K562 (cell line): ENCODE measurements at regions not wholly inside any gene's neighbourhood (a gene's known extent, or its start where the extent isn't known, plus 50 kb on each side); places are given as distances from the start of the nearest gene placed in this dataset.

Experiments used
- CREM ChIP-seq: IDR thresholded peaks from 2 replicates; pipeline ENCODE4 v1.6.1; 2014; ENCODE audit warnings: antibody characterized with exemption, low read depth
- CSDE1 ChIP-seq, 2 experiments: fragments of 450-650 bp; IDR thresholded peaks; 2 replicates each; pipeline ENCODE4 v1.6.1; 2016; ENCODE audit warnings: mild to moderate bottlenecking in 1 of 2
- GTF2E2 ChIP-seq: fragments of 200-800 bp; sonication (Bioruptor generic); IDR thresholded peaks from 2 replicates; pipeline ENCODE4 v1.6.1; 2016; ENCODE audit warnings: missing genetic modification characterization, missing compliant biosample characterization
- HOXB6 ChIP-seq: fragments of 250-450 bp; sonication (Bioruptor Pico); IDR thresholded peaks from 2 replicates; pipeline ENCODE4 v1.5.1; 2022; ENCODE audit warnings: mild to moderate bottlenecking, borderline replicate concordance
- L3MBTL2 ChIP-seq: fragments of 450-650 bp; IDR thresholded peaks from 2 replicates; pipeline ENCODE4 v1.6.1; 2016; ENCODE audit warnings: mild to moderate bottlenecking, moderate library complexity
- MECOM ChIP-seq: fragments of 250-450 bp; sonication (Bioruptor Pico); IDR thresholded peaks from 2 replicates; pipeline ENCODE4 v1.8.0; 2022; ENCODE audit warnings: inconsistent platforms
- MYC ChIP-seq, 2 experiments: fragments of 250-450 bp in 1 of 2; sonication (Bioruptor Pico) in 1 of 2; IDR thresholded peaks; 2 replicates each; pipeline versions ENCODE4 v1.5.1 to v1.6.1; 2012 to 2021; ENCODE audit warnings: low read depth in 2 of 2, borderline replicate concordance in 1 of 2, improper control_type of control experiment in 1 of 2, low read length in 1 of 2, mild to moderate bottlenecking in 1 of 2, moderate library complexity in 1 of 2
- NFE2 ChIP-seq: IDR thresholded peaks from 2 replicates; pipeline ENCODE4 v1.6.1; 2014; ENCODE audit warnings: antibody characterized with exemption, low read depth
- NONO ChIP-seq, 2 experiments: fragments of 200-400 bp in 1 of 2; fragments of 450-650 bp in 1 of 2; formaldehyde crosslinking in 1 of 2; IDR thresholded peaks; 2 replicates each; pipeline ENCODE4 v1.6.1; 2017; ENCODE audit warnings: low read depth in 2 of 2, mild to moderate bottlenecking in 2 of 2, moderate library complexity in 2 of 2, low read length in 1 of 2
- NRF1 ChIP-seq, 2 experiments: fragments of 450-650 bp; IDR thresholded peaks in 1 of 2; conservative IDR thresholded peaks in 1 of 2; 2 replicates each; pipeline ENCODE4 v1.6.1; 2014; ENCODE audit warnings: mild to moderate bottlenecking in 2 of 2
- POLR2G ChIP-seq: fragments of 200-400 bp; formaldehyde crosslinking; IDR thresholded peaks from 2 replicates; pipeline ENCODE4 v1.6.1; 2017; ENCODE audit warnings: low read depth, mild to moderate bottlenecking, antibody characterized with exemption, low read length, moderate library complexity
- TAF1 ChIP-seq: IDR thresholded peaks from 2 replicates; pipeline ENCODE4 v1.6.1; 2011; ENCODE audit warnings: mild to moderate bottlenecking, low read length, moderate library complexity; ENCODE audit not compliant: insufficient read depth, control insufficient read depth, severe bottlenecking; ENCODE audit errors: extremely low read depth
- TAL1 ChIP-seq: fragments of 450-650 bp; IDR thresholded peaks from 2 replicates; pipeline ENCODE4 v1.6.1; 2016; ENCODE audit warnings: mild to moderate bottlenecking
- TEAD1 ChIP-seq, 2 experiments: fragments of 450-650 bp in 1 of 2; sonication (generic) in 1 of 2; formaldehyde crosslinking; IDR thresholded peaks; 2 replicates each; pipeline versions ENCODE4 v1.4.0 to v1.8.0; 2020 to 2022; ENCODE audit warnings: mild to moderate bottlenecking in 2 of 2, missing genetic modification reagents in 1 of 2
- ZNF347 ChIP-seq: fragments of 450-650 bp; formaldehyde crosslinking; IDR thresholded peaks from 2 replicates; pipeline ENCODE4 v1.4.0; 2020; ENCODE audit warnings: low read depth, mild to moderate bottlenecking, moderate library complexity
- TF ChIP-seq, protein P1 (sequence below): fragments of 450-650 bp; formaldehyde crosslinking; IDR thresholded peaks from 2 replicates; pipeline ENCODE4 v1.4.0; 2022; ENCODE audit warnings: mild to moderate bottlenecking, moderate library complexity
- TF ChIP-seq, protein P2 (sequence below): fragments of 450-650 bp; formaldehyde crosslinking; IDR thresholded peaks from 2 replicates; pipeline ENCODE4 v1.4.0; 2020; ENCODE audit warnings: mild to moderate bottlenecking, moderate library complexity
- TF ChIP-seq, protein P3 (sequence below): fragments of 450-650 bp; IDR thresholded peaks from 2 replicates; pipeline ENCODE4 v1.6.1; 2017; ENCODE audit warnings: antibody characterized with exemption, mild to moderate bottlenecking
- TF ChIP-seq, protein P4 (sequence below): sonication (generic); formaldehyde crosslinking; IDR thresholded peaks from 2 replicates; pipeline ENCODE4 v1.8.0; 2022; ENCODE audit warnings: mild to moderate bottlenecking, missing genetic modification reagents

DNA sequence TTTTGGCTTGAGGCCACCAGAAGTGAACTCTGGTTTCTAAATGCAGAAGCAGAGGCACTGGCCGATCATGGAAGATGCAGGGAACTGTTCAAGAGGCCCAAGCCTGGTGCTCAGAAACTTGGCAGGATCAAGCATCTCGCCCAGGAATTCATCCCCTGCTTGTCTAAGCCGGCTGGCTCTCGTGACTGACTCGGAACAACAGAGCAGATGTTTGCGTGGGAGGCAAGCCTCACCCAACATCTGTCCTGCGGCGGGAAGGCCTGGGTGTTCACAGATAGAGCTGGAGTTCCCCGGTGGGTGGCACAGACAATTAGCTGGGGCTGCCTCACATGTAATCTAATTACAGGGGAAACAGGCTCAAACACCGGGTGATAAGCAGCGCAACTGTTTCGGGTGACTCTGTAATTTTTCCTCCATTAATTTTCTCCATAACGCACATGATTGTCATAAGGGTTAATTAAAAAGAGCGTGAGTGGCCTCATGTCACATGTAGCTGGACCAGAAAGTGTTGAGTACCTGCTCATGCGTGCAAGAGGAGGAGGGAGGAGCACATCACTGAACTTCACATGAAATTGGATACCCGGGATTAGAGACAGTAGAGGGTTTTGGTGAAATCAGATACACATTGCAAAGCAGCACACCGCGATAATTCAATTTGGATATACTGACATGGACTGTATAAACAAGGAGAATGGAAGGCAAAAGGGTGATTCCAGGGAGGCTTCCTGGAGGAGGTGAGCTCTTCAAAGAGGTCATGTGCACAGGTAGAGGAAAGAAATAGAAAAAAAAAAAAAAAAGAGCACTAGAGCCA lies 180.0 kb downstream of the ETS2 start (continued):
- TF ChIP-seq, protein P1, sequence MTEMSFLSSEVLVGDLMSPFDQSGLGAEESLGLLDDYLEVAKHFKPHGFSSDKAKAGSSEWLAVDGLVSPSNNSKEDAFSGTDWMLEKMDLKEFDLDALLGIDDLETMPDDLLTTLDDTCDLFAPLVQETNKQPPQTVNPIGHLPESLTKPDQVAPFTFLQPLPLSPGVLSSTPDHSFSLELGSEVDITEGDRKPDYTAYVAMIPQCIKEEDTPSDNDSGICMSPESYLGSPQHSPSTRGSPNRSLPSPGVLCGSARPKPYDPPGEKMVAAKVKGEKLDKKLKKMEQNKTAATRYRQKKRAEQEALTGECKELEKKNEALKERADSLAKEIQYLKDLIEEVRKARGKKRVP (CRISPR knock-in tag), result peak; percentile 73
- no peak for TF ChIP-seq CSDE1 (IDR thresholded peaks at IDR 0.05)
- TF ChIP-seq, protein P2, sequence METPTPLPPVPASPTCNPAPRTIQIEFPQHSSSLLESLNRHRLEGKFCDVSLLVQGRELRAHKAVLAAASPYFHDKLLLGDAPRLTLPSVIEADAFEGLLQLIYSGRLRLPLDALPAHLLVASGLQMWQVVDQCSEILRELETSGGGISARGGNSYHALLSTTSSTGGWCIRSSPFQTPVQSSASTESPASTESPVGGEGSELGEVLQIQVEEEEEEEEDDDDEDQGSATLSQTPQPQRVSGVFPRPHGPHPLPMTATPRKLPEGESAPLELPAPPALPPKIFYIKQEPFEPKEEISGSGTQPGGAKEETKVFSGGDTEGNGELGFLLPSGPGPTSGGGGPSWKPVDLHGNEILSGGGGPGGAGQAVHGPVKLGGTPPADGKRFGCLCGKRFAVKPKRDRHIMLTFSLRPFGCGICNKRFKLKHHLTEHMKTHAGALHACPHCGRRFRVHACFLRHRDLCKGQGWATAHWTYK (CRISPR knock-in tag), result peak; percentile 82
- TF ChIP-seq NONO (IDR thresholded peaks at IDR 0.05; ENCODE audit: low read depth in 2 of 2, low read length in 1 of 2), result peak in 1 of 2 experiments; percentile 63; a peak in 1 of 4 replicates
- TF ChIP-seq ZNF347 (CRISPR knock-in tag), result no peak
- peak; percentile 76 to 79 for TF ChIP-seq NRF1 (conservative IDR thresholded peaks at IDR 0.05 in 1 of 2, IDR thresholded peaks at IDR 0.05 in 1 of 2)
- TF ChIP-seq, protein P3, sequence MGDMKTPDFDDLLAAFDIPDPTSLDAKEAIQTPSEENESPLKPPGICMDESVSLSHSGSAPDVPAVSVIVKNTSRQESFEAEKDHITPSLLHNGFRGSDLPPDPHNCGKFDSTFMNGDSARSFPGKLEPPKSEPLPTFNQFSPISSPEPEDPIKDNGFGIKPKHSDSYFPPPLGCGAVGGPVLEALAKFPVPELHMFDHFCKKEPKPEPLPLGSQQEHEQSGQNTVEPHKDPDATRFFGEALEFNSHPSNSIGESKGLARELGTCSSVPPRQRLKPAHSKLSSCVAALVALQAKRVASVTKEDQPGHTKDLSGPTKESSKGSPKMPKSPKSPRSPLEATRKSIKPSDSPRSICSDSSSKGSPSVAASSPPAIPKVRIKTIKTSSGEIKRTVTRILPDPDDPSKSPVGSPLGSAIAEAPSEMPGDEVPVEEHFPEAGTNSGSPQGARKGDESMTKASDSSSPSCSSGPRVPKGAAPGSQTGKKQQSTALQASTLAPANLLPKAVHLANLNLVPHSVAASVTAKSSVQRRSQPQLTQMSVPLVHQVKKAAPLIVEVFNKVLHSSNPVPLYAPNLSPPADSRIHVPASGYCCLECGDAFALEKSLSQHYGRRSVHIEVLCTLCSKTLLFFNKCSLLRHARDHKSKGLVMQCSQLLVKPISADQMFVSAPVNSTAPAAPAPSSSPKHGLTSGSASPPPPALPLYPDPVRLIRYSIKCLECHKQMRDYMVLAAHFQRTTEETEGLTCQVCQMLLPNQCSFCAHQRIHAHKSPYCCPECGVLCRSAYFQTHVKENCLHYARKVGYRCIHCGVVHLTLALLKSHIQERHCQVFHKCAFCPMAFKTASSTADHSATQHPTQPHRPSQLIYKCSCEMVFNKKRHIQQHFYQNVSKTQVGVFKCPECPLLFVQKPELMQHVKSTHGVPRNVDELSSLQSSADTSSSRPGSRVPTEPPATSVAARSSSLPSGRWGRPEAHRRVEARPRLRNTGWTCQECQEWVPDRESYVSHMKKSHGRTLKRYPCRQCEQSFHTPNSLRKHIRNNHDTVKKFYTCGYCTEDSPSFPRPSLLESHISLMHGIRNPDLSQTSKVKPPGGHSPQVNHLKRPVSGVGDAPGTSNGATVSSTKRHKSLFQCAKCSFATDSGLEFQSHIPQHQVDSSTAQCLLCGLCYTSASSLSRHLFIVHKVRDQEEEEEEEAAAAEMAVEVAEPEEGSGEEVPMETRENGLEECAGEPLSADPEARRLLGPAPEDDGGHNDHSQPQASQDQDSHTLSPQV, result no peak
- TF ChIP-seq NFE2, result peak; percentile 70
- TF ChIP-seq POLR2G, result no peak
- 0 out of 2 replicates have a peak, but pooled peaks have one; percentile 26 for TF ChIP-seq MYC (IDR thresholded peaks at IDR 0.05; ENCODE audit: low read depth, low read length)
- no peak for TF ChIP-seq MYC (CRISPR knock-in tag; IDR thresholded peaks at IDR 0.05; ENCODE audit: borderline replicate concordance, low read depth)
- TF ChIP-seq TAL1, result peak; percentile 97
- peak; percentile 40 for TF ChIP-seq TAF1
- TF ChIP-seq GTF2E2 (tag), result peak; percentile 56; the same call in 1 of the 2 replicates
- peak in 1 of 2 experiments; percentile 80; a peak in 1 of 4 replicates for TF ChIP-seq TEAD1 (CRISPR knock-in tag; IDR thresholded peaks at IDR 0.05)
- TF ChIP-seq, protein P4, sequence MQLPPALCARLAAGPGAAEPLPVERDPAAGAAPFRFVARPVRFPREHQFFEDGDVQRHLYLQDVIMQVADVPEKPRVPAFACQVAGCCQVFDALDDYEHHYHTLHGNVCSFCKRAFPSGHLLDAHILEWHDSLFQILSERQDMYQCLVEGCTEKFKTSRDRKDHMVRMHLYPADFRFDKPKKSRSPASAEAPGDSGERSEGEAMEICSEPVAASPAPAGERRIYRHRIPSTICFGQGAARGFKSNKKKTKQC (CRISPR knock-in tag), result no peak
- TF ChIP-seq CREM, result peak; percentile 65; the same call in 1 of the 2 replicates
- TF ChIP-seq L3MBTL2, result 0 out of 2 replicates have a peak, but pooled peaks have one; percentile 34
- TF ChIP-seq HOXB6 (CRISPR knock-in tag), result no peak
- TF ChIP-seq MECOM (CRISPR knock-in tag), result peak; percentile 70
